Activated CD4-positive, alpha-beta memory T cell treated with anti-CD3 and anti-CD28 coated beads, Interleukin-2, amount 10 ng/mL, durations not matched to agents 7 days and 5 days (primary cell): ENCODE measurements at regions not wholly inside any gene's neighbourhood (a gene's known extent, or its start where the extent isn't known, plus 50 kb on each side); places are given as distances from the start of the nearest gene placed in this dataset.

Experiments
- CTCF ChIA-PET: fragments of 350-600 bp; sonication (Branson Sonifier 250); formaldehyde crosslinking; loops from one replicate; lab custom pipeline; 2021; ENCODE audit warnings: antibody characterized with exemption, inconsistent platforms; lab: Charles Lee
- POLR2A ChIA-PET: fragments of 350-600 bp; sonication (Branson Sonifier 250); formaldehyde crosslinking; loops from one replicate; lab custom pipeline; 2021; ENCODE audit warnings: antibody characterized with exemption; lab: Charles Lee
- DNase-seq: peaks from one replicate; pipeline ENCODE4 v3.0.0-alpha.2; 2020
- H3K27ac Mint-ChIP-seq: one replicate; pipeline ENCODE4 v1.8.0; 2021; ENCODE audit warnings: mild to moderate bottlenecking, mixed read lengths
- H3K27me3 Mint-ChIP-seq: one replicate; pipeline ENCODE4 v1.8.0; 2021; ENCODE audit warnings: mixed read lengths
- H3K36me3 Mint-ChIP-seq: one replicate; pipeline ENCODE4 v1.8.0; 2021; ENCODE audit warnings: low read depth, mixed read lengths
- H3K4me1 Mint-ChIP-seq: one replicate; pipeline ENCODE4 v1.8.0; 2021; ENCODE audit warnings: mixed read lengths
- H3K4me3 Mint-ChIP-seq: one replicate; pipeline ENCODE4 v1.8.0; 2021; ENCODE audit warnings: mild to moderate bottlenecking, mixed read lengths
- H3K9me3 Mint-ChIP-seq: one replicate; pipeline ENCODE4 v1.8.0; 2021; ENCODE audit warnings: mixed read lengths

DNA sequence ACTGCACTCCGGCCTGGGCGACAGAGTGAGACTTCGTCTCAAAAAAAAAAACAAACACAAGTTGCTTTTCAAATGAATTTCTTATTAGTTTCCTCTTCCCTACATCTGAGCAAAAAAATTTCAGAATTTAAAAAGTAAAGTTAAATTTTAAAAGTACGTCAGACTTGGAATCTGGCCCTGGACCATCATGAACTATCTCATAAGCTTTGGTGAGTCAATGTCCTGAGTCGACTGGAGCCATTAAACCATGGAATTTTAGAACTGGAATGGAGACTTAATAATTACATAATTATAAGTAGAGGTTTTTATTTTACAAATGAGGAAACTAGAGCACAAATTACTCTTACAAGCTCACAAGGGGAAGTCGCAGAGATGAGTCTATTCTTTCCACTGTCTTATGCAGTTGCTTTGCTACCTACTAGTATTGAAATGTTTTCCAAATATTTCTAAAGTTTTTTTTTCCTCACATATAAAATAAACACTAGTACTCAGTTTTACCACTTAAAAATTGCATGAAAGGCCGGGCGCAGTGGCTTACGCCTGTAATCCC is 98.0 kb upstream of the ZNF608 start:
- POLR2A ChIA-PET, result no interaction called here
- H3K4me1 Mint-ChIP-seq, result no peaks in the 10 kb centered on the region
- CTCF ChIA-PET, result interaction anchor here (0.7 kb wide), 1 partner anchor 24 kb away, joined by 3 read pairs; no protein-coding TSS in a partner anchor
- H3K9me3 Mint-ChIP-seq, result peaks cover 7% of the 10 kb centered on the region
- H3K4me3 Mint-ChIP-seq, result no peak overlapping the region
- no peaks in the 10 kb centered on the region for H3K27me3 Mint-ChIP-seq
- no peak for DNase-seq
- H3K36me3 Mint-ChIP-seq, result no peaks in the 10 kb centered on the region
- H3K27ac Mint-ChIP-seq, result no peak overlapping the region

DNA sequence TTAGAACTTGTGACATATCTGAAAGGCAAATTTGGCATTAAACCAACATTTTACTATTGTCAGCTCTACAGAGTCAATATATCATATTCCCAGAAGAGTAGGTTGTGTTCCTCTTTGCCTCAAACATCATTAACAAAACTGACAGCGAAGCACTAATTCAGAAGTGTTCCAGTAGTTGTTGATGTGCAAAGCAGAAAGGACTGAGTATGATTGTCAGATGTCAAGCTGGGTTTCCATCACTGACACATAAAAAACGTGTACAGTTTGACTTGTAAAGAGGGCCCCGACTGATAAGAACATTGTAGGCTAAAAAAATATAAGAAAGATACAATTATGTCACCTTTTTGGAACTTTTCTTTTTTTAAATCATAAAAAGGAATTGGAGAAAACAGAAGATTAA is 101.5 kb upstream of the ZNF608 start:
- Mint-ChIP-seq H3K27ac (no peak overlapping the region), H3K4me1 (no peaks in the 10 kb centered on the region), H3K36me3 (no peaks in the 10 kb centered on the region), H3K9me3 (peaks cover 11% of the 10 kb centered on the region), H3K27me3 (no peaks in the 10 kb centered on the region), H3K4me3 (no peak overlapping the region)
- ChIA-PET CTCF (no interaction called here), POLR2A (no interaction called here)
- DNase-seq, result no peak

DNA sequence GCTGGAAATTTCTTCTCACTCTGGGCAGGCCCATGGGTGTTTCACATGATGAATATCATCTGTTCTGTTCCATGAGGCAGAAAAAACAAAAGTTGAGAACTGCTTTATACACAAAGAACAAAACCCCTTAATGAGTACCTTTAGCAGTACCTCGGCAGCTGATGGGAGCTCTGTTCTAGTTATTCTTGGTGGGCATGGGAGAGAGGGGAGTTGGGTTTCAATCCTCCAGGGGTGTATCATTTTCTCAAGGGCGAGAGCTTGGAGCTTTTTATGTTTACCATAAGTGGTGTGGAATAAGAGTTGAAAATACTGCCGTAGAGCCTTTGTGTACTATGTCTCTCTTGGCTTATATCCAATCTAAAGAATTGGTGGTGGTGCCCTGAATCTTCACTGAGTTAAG is 103.3 kb upstream of the ZNF608 start:
- H3K4me1 Mint-ChIP-seq, result no peaks in the 10 kb centered on the region
- H3K4me3 Mint-ChIP-seq, result no peak overlapping the region
- CTCF ChIA-PET, result no interaction called here
- H3K36me3 Mint-ChIP-seq, result no peaks in the 10 kb centered on the region
- no peak overlapping the region for H3K27ac Mint-ChIP-seq
- H3K27me3 Mint-ChIP-seq, result no peaks in the 10 kb centered on the region
- DNase-seq, result no peak
- POLR2A ChIA-PET, result no interaction called here
- peaks cover 6% of the 10 kb centered on the region for H3K9me3 Mint-ChIP-seq

DNA sequence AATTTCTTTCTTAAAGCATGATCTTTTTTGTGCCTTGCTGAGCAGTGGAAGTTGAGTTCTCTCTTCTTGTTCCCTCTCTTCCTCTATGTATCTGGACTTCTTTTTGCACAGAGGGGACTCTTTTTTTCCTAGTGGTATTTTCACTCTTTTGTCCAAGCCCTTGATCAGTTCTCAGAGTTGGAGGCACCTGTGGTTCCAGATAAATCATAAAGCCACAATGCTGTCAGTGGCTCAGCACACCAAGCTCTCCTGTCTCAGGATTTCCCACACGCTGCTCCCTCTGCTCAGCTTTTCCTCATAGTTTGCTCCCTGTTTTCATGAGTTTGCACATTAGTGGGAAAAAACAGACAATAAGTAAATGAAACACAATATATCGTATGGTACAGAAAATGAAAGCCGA is 110.3 kb upstream of the ZNF608 start:
- Mint-ChIP-seq H3K27ac (no peak overlapping the region), H3K4me3 (no peak overlapping the region), H3K27me3 (no peaks in the 10 kb centered on the region), H3K4me1 (no peaks in the 10 kb centered on the region), H3K36me3 (no peaks in the 10 kb centered on the region), H3K9me3 (peaks cover 8% of the 10 kb centered on the region)
- CTCF ChIA-PET, result no interaction called here
- DNase-seq, result no peak
- POLR2A ChIA-PET, result no interaction called here

DNA sequence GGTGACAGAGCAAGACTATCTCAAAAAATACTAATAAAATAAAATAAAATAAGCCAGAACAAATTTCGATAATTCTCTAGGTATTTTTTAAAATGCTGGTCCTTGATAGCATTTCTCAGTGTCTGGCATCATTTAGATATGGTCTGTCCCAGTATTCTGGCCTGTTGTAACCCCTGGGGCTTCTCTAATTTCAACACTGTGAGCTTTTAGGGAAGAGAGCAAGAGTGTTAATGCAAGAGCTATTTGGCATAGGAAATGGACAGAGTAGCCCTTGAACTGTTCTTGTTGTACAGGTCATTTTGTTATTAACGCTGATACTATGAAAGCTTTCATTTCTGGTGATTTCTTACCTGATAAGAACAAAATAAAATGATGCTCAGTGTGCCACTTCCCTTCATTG is 112.2 kb upstream of the ZNF608 start:
- POLR2A ChIA-PET, result no interaction called here
- DNase-seq, result no peak
- Mint-ChIP-seq H3K36me3 (no peaks in the 10 kb centered on the region), H3K27ac (no peak overlapping the region), H3K27me3 (no peaks in the 10 kb centered on the region), H3K9me3 (peaks cover 5% of the 10 kb centered on the region), H3K4me3 (no peak overlapping the region), H3K4me1 (no peaks in the 10 kb centered on the region)
- CTCF ChIA-PET, result no interaction called here

DNA sequence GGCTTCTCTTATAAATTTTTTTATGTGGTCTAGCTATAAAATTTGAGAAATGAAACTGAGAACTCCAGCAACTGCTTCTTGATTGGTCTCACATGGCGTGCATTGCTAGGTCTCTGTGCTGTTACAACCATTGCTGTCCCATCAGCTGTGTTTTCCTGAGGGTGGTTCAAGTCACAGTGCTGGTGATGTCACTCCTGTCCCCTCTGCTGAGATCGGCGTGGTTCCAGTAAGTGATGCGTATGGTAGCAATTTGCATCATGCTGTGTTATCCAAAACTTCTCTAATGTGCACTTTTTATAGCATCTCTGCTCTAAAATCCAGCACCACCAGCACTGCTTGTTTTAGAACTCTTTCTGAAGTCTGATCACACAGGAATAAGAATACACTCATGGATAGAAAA is 112.6 kb upstream of the ZNF608 start:
- H3K4me1 Mint-ChIP-seq, result no peaks in the 10 kb centered on the region
- no peaks in the 10 kb centered on the region for H3K36me3 Mint-ChIP-seq
- ChIA-PET POLR2A (no interaction called here), CTCF (no interaction called here)
- H3K27me3 Mint-ChIP-seq, result no peaks in the 10 kb centered on the region
- H3K4me3 Mint-ChIP-seq, result no peak overlapping the region
- no peak overlapping the region for H3K27ac Mint-ChIP-seq
- no peak for DNase-seq
- peaks cover 5% of the 10 kb centered on the region for H3K9me3 Mint-ChIP-seq

DNA sequence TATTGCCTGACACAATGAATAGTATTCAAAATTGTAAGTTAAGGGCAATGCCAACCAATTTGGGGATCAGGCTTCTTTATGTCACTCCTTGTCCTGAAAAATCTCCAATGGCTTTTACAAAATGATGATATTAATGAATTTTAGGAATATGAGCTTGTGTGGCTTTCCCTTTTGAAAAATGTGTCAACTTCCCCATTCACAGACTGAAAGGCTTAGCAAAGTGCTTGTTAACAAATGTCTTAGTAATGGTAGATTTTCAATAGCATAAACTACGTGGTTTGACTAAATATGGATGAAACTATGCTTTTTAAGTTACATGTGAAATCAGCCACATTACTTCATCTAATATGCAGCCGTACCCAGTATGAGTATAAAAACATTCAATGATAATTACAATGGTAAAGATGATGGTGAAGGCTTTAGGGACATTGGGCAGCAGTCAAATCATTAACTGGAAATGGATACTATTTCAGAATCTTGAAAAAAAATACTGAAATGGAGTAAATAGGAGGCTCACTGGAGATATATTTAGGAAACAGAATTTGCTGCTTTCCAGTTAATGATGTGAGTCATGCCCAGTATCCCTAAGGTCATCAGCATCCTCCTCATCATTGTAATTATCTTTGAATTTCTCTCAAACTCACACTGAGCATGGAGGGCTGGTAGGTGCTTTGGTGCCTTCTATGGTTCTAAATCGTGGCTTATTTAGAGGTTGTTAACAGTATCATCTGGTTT is 113.3 kb upstream of the ZNF608 start:
- Mint-ChIP-seq H3K4me1 (no peaks in the 10 kb centered on the region), H3K9me3 (peaks cover 5% of the 10 kb centered on the region), H3K27me3 (no peaks in the 10 kb centered on the region), H3K36me3 (no peaks in the 10 kb centered on the region), H3K27ac (no peak overlapping the region), H3K4me3 (no peak overlapping the region)
- ChIA-PET CTCF (no interaction called here), POLR2A (no interaction called here)
- DNase-seq, result no peak

DNA sequence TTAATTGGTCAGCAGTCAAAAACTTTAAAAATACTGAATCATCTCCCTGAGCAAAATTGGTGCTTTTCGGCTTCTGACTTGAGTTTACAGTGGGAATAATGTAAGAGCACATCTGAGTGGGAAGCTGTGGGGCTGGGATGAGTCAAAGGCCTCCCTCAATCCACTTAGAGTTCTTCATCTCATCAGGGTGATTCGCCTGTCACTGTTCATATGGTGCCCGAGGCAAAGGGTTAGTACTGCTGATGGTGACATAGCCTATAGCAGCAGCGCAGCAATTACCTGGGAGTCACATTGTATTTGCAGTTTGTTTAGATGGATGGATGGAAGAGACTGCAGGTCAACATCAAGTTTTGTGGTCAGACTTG is 113.8 kb upstream of the ZNF608 start:
- DNase-seq, result no peak
- Mint-ChIP-seq H3K9me3 (peaks cover 5% of the 10 kb centered on the region), H3K27me3 (no peaks in the 10 kb centered on the region), H3K27ac (no peak overlapping the region), H3K4me1 (no peaks in the 10 kb centered on the region), H3K4me3 (no peak overlapping the region), H3K36me3 (no peaks in the 10 kb centered on the region)
- ChIA-PET POLR2A (no interaction called here), CTCF (no interaction called here)

DNA sequence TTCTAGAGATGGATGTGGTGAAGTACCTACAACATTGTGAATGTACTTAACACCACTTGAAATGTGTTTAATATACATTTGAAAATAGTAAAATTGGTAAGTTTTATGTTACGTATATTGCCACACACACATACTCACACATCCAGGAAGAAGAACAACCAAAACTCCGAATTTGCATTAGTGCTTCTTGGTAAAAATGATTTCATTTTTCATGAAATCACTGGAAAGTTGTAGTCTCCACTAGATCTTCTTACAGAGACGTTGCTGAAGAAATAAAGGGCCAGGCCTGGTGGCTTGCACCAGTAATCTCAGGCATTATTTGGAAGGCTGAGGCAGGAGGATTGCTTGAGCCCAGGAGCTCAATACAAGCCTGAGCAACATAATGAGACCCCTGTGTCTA is 118.6 kb upstream of the ZNF608 start:
- ChIA-PET CTCF (no interaction called here), POLR2A (no interaction called here)
- no peak overlapping the region for H3K27ac Mint-ChIP-seq
- H3K36me3 Mint-ChIP-seq, result no peaks in the 10 kb centered on the region
- H3K27me3 Mint-ChIP-seq, result no peaks in the 10 kb centered on the region
- DNase-seq, result no peak
- H3K4me1 Mint-ChIP-seq, result no peaks in the 10 kb centered on the region
- H3K9me3 Mint-ChIP-seq, result no peaks in the 10 kb centered on the region
- no peak overlapping the region for H3K4me3 Mint-ChIP-seq

DNA sequence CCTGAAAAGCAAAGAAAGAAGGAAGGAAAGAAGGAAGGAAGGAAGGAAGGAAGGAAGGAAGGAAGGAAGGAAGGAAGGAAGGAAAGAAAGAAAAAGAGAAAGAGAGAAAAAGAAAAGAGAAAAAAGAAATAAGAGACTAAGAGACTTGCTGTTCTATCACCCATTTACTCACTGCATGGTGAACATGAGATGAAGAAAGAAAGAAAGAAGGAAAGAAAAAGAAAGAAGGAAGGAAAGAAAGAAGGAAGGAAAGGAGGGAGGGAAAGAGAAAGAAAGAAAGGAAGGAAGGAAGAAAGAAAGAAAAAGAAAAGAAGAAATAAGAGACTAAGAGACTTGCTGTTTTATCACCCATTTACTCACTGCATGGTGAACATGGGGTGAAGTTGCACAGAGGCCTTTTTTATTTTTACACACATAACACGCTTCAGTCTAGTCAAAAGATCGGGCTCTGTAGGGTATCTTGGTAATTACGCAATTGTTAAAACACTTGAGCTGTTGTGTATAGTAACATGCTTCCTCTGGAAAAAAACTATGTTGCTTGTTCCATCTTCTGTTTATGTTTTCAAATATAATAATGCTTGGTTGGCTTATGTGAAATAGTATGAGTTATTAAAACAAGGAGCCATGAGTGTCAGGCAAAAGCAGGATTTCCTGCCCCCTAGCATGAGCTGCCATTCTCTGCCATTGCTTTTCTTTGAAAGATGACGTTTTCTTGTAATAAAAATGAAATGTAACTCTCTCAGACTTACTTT is 119.3 kb upstream of the ZNF608 start:
- Mint-ChIP-seq H3K4me1 (no peaks in the 10 kb centered on the region), H3K36me3 (no peaks in the 10 kb centered on the region), H3K27ac (no peak overlapping the region), H3K9me3 (no peaks in the 10 kb centered on the region), H3K4me3 (no peak overlapping the region), H3K27me3 (no peaks in the 10 kb centered on the region)
- ChIA-PET POLR2A (no interaction called here), CTCF (no interaction called here)
- DNase-seq, result no peak

DNA sequence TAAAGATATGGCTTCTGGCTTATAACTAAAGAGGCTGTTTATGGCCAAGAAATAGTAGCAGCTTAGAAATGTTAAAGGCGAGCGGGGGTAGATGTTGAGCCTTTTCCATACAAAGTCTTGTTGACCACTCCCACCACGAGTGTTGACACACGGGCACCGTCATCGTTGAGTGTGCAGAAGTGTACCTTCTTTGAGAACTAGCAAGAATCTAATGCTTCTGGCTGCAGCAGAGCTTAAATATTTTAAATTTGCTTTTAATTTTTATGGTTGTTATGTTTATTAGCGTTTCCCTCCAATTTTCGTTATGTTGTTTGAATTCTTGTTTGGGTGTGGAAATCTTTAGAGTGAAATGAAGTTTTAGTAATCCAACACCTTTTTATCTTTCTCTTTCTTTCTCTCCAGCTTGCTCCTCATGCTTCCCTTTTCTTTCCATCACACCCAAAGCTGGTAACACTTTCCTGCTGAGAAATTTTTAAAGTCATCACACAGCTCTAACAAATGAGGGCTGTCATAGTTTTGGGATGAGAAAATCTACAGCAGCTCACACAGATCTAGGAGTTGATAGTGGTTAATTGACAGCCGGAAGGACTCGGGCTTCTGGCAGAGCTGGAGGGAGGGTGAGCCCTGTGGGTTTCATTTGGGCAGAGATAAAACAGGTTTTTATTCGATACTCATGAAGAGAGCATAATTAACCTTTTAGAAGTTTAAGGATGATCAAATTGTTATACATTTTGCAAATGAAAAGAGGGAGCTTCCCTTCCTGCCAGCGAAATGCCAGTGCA is 120.1 kb upstream of the ZNF608 start:
- H3K9me3 Mint-ChIP-seq, result no peaks in the 10 kb centered on the region
- H3K4me3 Mint-ChIP-seq, result no peak overlapping the region
- POLR2A ChIA-PET, result no interaction called here
- CTCF ChIA-PET, result no interaction called here
- H3K27ac Mint-ChIP-seq, result no peak overlapping the region
- no peaks in the 10 kb centered on the region for H3K36me3 Mint-ChIP-seq
- H3K27me3 Mint-ChIP-seq, result no peaks in the 10 kb centered on the region
- no peaks in the 10 kb centered on the region for H3K4me1 Mint-ChIP-seq
- DNase-seq, result no peak

DNA sequence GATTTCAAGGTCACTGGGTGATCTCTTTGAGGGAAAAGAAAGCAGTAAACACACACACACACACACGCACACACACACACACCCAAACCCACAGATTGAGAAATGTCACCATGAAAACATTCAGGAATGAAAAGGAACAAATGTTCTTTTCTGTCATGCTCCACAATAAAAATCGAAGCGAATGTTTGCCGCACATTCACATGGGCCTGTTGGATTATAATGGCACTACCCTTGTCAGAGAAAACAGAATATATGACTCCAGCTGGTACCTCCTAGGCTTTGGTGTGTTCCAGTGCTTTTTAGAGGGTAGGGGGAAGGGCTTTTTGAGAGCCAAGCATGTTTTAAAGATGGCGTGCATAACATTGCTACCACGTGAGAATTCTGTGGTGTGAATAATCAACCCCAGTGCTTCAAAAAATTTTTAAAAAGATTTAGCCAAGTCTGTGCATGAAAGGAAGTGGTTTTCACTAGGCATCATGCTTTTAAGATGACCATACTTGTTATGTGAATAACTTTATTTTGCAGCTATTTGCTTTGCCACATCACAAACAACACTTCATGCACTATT is 120.8 kb upstream of the ZNF608 start:
- H3K4me3 Mint-ChIP-seq, result no peak overlapping the region
- no peak for DNase-seq
- no peaks in the 10 kb centered on the region for H3K4me1 Mint-ChIP-seq
- ChIA-PET POLR2A (no interaction called here), CTCF (no interaction called here)
- no peaks in the 10 kb centered on the region for H3K9me3 Mint-ChIP-seq
- no peaks in the 10 kb centered on the region for H3K36me3 Mint-ChIP-seq
- no peaks in the 10 kb centered on the region for H3K27me3 Mint-ChIP-seq
- H3K27ac Mint-ChIP-seq, result no peak overlapping the region

DNA sequence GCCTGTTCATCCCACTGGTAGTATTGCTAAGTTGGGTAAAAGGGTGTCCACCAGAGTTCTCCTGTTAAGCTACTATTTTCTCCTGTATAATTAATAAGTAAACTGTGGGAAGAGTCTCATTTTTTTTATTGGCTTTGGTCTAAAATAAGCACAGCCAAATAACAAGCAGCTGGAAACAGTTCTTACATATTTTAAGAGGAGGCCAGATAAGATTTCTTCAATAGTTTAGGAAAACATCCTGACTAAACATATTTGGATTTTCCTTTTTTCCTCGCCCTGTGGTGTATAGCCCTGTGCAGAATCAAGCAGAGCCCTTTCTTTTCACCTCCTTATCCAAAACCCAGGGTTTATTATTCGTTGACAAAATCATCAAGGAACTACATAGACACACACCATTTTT is 122.2 kb upstream of the ZNF608 start:
- POLR2A ChIA-PET, result no interaction called here
- Mint-ChIP-seq H3K4me1 (no peaks in the 10 kb centered on the region), H3K4me3 (no peak overlapping the region)

More for the DNA sequence above, 122.2 kb upstream of the ZNF608 start:
- H3K9me3 Mint-ChIP-seq, result no peaks in the 10 kb centered on the region
- CTCF ChIA-PET, result no interaction called here
- H3K27me3 Mint-ChIP-seq, result no peaks in the 10 kb centered on the region
- no peaks in the 10 kb centered on the region for H3K36me3 Mint-ChIP-seq
- no peak overlapping the region for H3K27ac Mint-ChIP-seq
- no peak for DNase-seq
